ENCODE measurements at regions not wholly inside any gene's neighbourhood (a gene's known extent, or its start where the extent isn't known, plus 50 kb on each side); places are given as distances from the start of the nearest gene placed in this dataset.

DNA sequence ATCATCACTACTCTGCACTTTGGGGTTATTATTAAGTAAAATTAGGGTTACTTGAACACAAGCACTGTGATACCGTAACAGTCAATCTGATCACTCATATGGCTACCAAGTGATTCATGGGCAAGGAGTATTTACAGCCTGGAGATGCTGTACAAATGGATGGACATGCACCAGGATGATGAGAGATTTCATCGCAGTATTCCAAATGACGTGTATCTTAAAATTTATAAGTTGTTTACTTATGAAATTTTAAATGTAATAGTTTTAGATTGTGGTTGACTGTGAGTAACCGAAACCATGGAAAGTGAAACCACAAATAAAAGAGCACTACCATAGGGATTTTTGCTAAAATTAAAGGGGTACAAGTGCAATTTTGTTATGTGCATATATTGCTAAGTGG is 462.2 kb upstream of the PTGER4 start:
- no TSS peak for BruUV-seq (replicated peaks)
- POLR2A ChIA-PET (ENCODE audit: low non-redundant PET): no interaction called here

DNA sequence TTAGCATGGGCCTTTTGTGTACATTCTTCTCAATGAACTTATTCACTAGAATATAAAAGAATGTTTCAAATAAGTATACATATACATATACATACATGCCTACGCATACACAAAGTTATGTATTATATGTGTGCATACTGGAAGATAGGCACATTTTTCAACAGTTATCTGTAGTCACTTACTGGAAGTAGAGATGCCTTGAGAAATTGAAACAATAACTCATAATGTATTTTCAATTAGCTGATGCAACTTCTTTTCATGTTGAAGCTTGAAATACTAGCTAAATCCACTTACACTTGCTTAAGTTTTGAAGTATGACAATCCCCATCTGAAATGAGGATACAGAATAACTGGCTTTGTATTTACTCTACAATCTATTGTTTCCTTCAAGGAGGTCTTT is 469.0 kb upstream of the PTGER4 start:
- Histone ChIP-seq H3K4me3 (ENCODE audit: low read depth, low read length, poor library complexity, severe bottlenecking) (no peak overlapping the region), H3K4me1 (ENCODE audit: insufficient read depth, low read length, poor library complexity, severe bottlenecking) (no peaks in the 10 kb centered on the region), H3K27ac (ENCODE audit: low read depth, low read length, poor library complexity, severe bottlenecking) (no peak overlapping the region), H3K36me3 (ENCODE audit: insufficient read depth, low read length, poor library complexity, severe bottlenecking) (no peaks in the 10 kb centered on the region), H3K27me3 (replicated peaks; ENCODE audit: insufficient read depth, low read depth, low read length, poor library complexity) (no peaks in the 10 kb centered on the region), H3K9me3 (ENCODE audit: low read depth, low read length, poor library complexity, severe bottlenecking) (no peaks in the 10 kb centered on the region)
- TF ChIP-seq, protein P1, sequence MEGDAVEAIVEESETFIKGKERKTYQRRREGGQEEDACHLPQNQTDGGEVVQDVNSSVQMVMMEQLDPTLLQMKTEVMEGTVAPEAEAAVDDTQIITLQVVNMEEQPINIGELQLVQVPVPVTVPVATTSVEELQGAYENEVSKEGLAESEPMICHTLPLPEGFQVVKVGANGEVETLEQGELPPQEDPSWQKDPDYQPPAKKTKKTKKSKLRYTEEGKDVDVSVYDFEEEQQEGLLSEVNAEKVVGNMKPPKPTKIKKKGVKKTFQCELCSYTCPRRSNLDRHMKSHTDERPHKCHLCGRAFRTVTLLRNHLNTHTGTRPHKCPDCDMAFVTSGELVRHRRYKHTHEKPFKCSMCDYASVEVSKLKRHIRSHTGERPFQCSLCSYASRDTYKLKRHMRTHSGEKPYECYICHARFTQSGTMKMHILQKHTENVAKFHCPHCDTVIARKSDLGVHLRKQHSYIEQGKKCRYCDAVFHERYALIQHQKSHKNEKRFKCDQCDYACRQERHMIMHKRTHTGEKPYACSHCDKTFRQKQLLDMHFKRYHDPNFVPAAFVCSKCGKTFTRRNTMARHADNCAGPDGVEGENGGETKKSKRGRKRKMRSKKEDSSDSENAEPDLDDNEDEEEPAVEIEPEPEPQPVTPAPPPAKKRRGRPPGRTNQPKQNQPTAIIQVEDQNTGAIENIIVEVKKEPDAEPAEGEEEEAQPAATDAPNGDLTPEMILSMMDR (conservative IDR thresholded peaks at IDR 0.05; ENCODE audit: low read depth, low read length): no peak
- TF ChIP-seq EZH2 (IDR thresholded peaks at IDR 0.05; ENCODE audit: borderline replicate concordance, low read depth, low read length, poor library complexity, severe bottlenecking): no peak
- POLR2A ChIA-PET (ENCODE audit: low non-redundant PET): interaction anchor here (0.6 kb wide), 1 partner anchor 570 kb away, joined by 3 read pairs; no protein-coding TSS in a partner anchor
- intact Hi-C loops (cut with micrococcal nuclease; ENCODE audit: unreplicated experiment): no loop called here
- DNase-seq (ENCODE audit: low spot score): no peak
- CTCF ChIA-PET: interaction anchor here (0.7 kb wide), 1 partner anchor 38 kb away, joined by 3 read pairs; no protein-coding TSS in a partner anchor
- BruUV-seq (replicated peaks): no TSS peak

More for the DNA sequence above, 462.2 kb upstream of the PTGER4 start:
- no peak for DNase-seq (ENCODE audit: low spot score)
- CTCF ChIA-PET: no interaction called here
- Histone ChIP-seq H3K9me3 (ENCODE audit: low read depth, low read length, poor library complexity, severe bottlenecking) (no peaks in the 10 kb centered on the region), H3K36me3 (ENCODE audit: insufficient read depth, low read length, poor library complexity, severe bottlenecking) (no peaks in the 10 kb centered on the region), H3K4me3 (ENCODE audit: low read depth, low read length, poor library complexity, severe bottlenecking) (no peak overlapping the region), H3K27me3 (replicated peaks; ENCODE audit: insufficient read depth, low read depth, low read length, poor library complexity) (no peaks in the 10 kb centered on the region), H3K4me1 (ENCODE audit: insufficient read depth, low read length, poor library complexity, severe bottlenecking) (no peaks in the 10 kb centered on the region), H3K27ac (ENCODE audit: low read depth, low read length, poor library complexity, severe bottlenecking) (no peak overlapping the region)
- intact Hi-C loops (cut with micrococcal nuclease; ENCODE audit: unreplicated experiment): no loop called here
- TF ChIP-seq, protein P1 (conservative IDR thresholded peaks at IDR 0.05; ENCODE audit: low read depth, low read length): no peak
- no peak for TF ChIP-seq EZH2 (IDR thresholded peaks at IDR 0.05; ENCODE audit: borderline replicate concordance, low read depth, low read length, poor library complexity, severe bottlenecking)

DNA sequence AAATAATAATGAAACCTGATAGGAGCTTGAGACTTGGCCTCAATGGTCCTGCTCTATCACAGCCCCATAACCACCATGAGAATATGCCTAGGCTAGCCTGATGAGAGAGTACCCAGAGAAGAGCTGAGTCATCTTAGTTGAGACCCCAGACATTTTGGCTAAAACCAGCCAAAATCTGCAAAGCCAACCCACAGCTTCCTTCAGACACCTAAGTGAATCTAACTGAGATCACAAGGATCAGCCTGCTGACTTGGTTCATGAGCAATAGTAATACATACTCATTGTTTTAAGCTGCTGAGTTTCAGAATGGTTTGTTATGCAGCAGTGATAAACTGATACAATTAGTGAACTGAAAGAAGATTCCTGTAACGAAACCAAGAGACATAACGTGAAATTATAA is 473.7 kb upstream of the PTGER4 start:
- H3K4me1 ChIP-seq (ENCODE audit: insufficient read depth, low read length, poor library complexity, severe bottlenecking): peaks cover 14% of the 10 kb centered on the region
- H3K27me3 ChIP-seq (replicated peaks; ENCODE audit: insufficient read depth, low read depth, low read length, poor library complexity): no peaks in the 10 kb centered on the region
- no peak overlapping the region for H3K4me3 ChIP-seq (ENCODE audit: low read depth, low read length, poor library complexity, severe bottlenecking)
- H3K36me3 ChIP-seq (ENCODE audit: insufficient read depth, low read length, poor library complexity, severe bottlenecking): no peaks in the 10 kb centered on the region
- CTCF ChIA-PET: no interaction called here
- BruUV-seq (replicated peaks): no TSS peak
- DNase-seq (ENCODE audit: low spot score): no peak
- no peak for TF ChIP-seq EZH2 (IDR thresholded peaks at IDR 0.05; ENCODE audit: borderline replicate concordance, low read depth, low read length, poor library complexity, severe bottlenecking)
- TF ChIP-seq, protein P1 (conservative IDR thresholded peaks at IDR 0.05; ENCODE audit: low read depth, low read length): no peak
- intact Hi-C loops (cut with micrococcal nuclease; ENCODE audit: unreplicated experiment): no loop called here
- POLR2A ChIA-PET (ENCODE audit: low non-redundant PET): no interaction called here
- no peaks in the 10 kb centered on the region for H3K9me3 ChIP-seq (ENCODE audit: low read depth, low read length, poor library complexity, severe bottlenecking)
- no peak overlapping the region for H3K27ac ChIP-seq (ENCODE audit: low read depth, low read length, poor library complexity, severe bottlenecking)

Measured in A673 (cell line).